GM12878 (cell line): ENCODE measurements at regions not wholly inside any gene's neighbourhood (a gene's known extent, or its start where the extent isn't known, plus 50 kb on each side); places are given as distances from the start of the nearest gene placed in this dataset.

Experiments used
- ATAC-seq: fragments of 200-7000 bp; cut with Tn5 transposase; 3 replicates; pipeline ENCODE4 v1.9.1; 2020; ENCODE audit warnings: mild to moderate bottlenecking, moderate library complexity
- BruUV-seq: library from RNA; stranded (reverse); fragments of 400-500 nt; replicated peaks from 2 replicates; lab custom pipeline; 2021; lab: Mats Ljungman, UMichigan
- CTCF ChIA-PET: fragments of 300-600 bp; sonication (Branson Sonifier 250); formaldehyde crosslinking; extraction: SDS; loops from one replicate; lab custom pipeline; 2021; ENCODE audit warnings: inconsistent platforms; lab: Yijun Ruan, JAX
- POLR2A ChIA-PET: fragments of 350-600 bp; formaldehyde crosslinking; extraction: SDS; loops from one replicate; lab custom pipeline; 2021; ENCODE audit warnings: inconsistent platforms; lab: Charles Lee
- RAD21 ChIA-PET: fragments of 300-600 bp; sonication (Branson Sonifier 250); formaldehyde crosslinking; loops from one replicate; lab custom pipeline; 2023; ENCODE audit warnings: antibody characterized with exemption; ENCODE audit not compliant: unreplicated experiment; lab: Charles Lee
- SMC1A ChIA-PET: fragments of 300-600 bp; sonication (Branson Sonifier 250); formaldehyde crosslinking; loops from one replicate; lab custom pipeline; 2023; ENCODE audit not compliant: unreplicated experiment, uncharacterized antibody; lab: Charles Lee
- DNase-seq: peaks from one replicate; pipeline ENCODE4 v3.0.0-alpha.2; 2011; ENCODE audit warnings: low read depth, low spot score
- FAIRE-seq: peaks from 3 replicates; lab custom pipeline; 2011; peaks lifted over from hg19 to GRCh38; lab: Jason Lieb, UNC
- H2AFZ ChIP-seq: 2 replicates; pipeline ENCODE4 v1.6.0; 2011; ENCODE audit warnings: low read depth, low read length, control low read depth; ENCODE audit not compliant: control insufficient read depth
- H3K27ac ChIP-seq: 2 replicates; pipeline ENCODE4 v1.5.1; 2011; ENCODE audit warnings: control low read depth; ENCODE audit not compliant: control insufficient read depth, insufficient read depth
- H3K27me3 ChIP-seq, 2 experiments: replicated peaks in 1 of 2; 2 replicates each; pipeline versions ENCODE4 v1.6.0 to v1.6.1; 2011; ENCODE audit warnings: low read length in 1 of 2; ENCODE audit not compliant: control insufficient read depth in 2 of 2, insufficient read depth in 2 of 2
- H3K36me3 ChIP-seq, 2 experiments: 2 replicates each; pipeline ENCODE4 v1.5.1; 2011; ENCODE audit warnings: low read length in 1 of 2; ENCODE audit not compliant: control insufficient read depth in 2 of 2, insufficient read depth in 2 of 2
- H3K4me1 ChIP-seq: 2 replicates; pipeline ENCODE4 v1.6.1; 2011; ENCODE audit warnings: mild to moderate bottlenecking, low read length, moderate library complexity, mixed read lengths; ENCODE audit not compliant: control insufficient read depth, insufficient read depth
- H3K4me2 ChIP-seq: 2 replicates; pipeline ENCODE4 v1.6.0; 2011; ENCODE audit warnings: control low read depth; ENCODE audit not compliant: control insufficient read depth, insufficient read depth
- H3K4me3 ChIP-seq: fragments of 200-600 bp; sonication (generic); 2 replicates; pipeline ENCODE4 v1.5.1; 2016
- H3K79me2 ChIP-seq: 2 replicates; pipeline ENCODE4 v1.6.0; 2011; ENCODE audit warnings: low read length; ENCODE audit not compliant: control insufficient read depth, insufficient read depth
- H3K9ac ChIP-seq: 2 replicates; pipeline ENCODE4 v1.8.0; 2011; ENCODE audit warnings: low read length, control low read depth, mixed read lengths; ENCODE audit not compliant: control insufficient read depth, insufficient read depth
- H3K9me3 ChIP-seq: replicated peaks from 3 replicates; pipeline ENCODE4 v1.5.1; 2011; ENCODE audit warnings: mild to moderate bottlenecking, low read length; ENCODE audit not compliant: control insufficient read depth, insufficient read depth
- H4K20me1 ChIP-seq: 2 replicates; pipeline ENCODE4 v1.6.0; 2011; ENCODE audit not compliant: control insufficient read depth, insufficient read depth
- ATF7 ChIP-seq: fragments of 450-650 bp; IDR thresholded peaks from 2 replicates; pipeline ENCODE4 v1.6.1; 2016; ENCODE audit warnings: low read depth, mild to moderate bottlenecking
- BCL11A ChIP-seq: IDR thresholded peaks from 2 replicates; pipeline ENCODE4 v1.6.1; 2011; ENCODE audit warnings: low read depth, low read length
- CHD1 ChIP-seq: IDR thresholded peaks from 2 replicates; pipeline ENCODE4 v1.6.1; 2012; ENCODE audit warnings: low read depth, low read length, improper control_type of control experiment
- FOXM1 ChIP-seq: IDR thresholded peaks from 2 replicates; pipeline ENCODE4 v1.6.1; 2012; ENCODE audit warnings: low read depth, mild to moderate bottlenecking, inconsistent platforms, low read length, moderate library complexity
- HDGF ChIP-seq: fragments of 450-650 bp; IDR thresholded peaks from 2 replicates; pipeline ENCODE4 v1.6.1; 2016; ENCODE audit warnings: antibody characterized with exemption
- MYB ChIP-seq: fragments of 150-350 bp; IDR thresholded peaks from 2 replicates; pipeline ENCODE4 v1.6.1; 2014; ENCODE audit warnings: mild to moderate bottlenecking, low read depth, low read length, borderline replicate concordance
- NR2C1 ChIP-seq: fragments of 450-650 bp; IDR thresholded peaks from 2 replicates; pipeline ENCODE4 v1.6.1; 2017; ENCODE audit warnings: antibody characterized with exemption, mild to moderate bottlenecking, moderate library complexity
- NRF1 ChIP-seq: conservative IDR thresholded peaks from 2 replicates; pipeline ENCODE4 v1.6.1; 2011; ENCODE audit warnings: mild to moderate bottlenecking, low read depth, low read length, improper control_type of control experiment
- RELA ChIP-seq: fragments of 450-650 bp; IDR thresholded peaks from 2 replicates; pipeline ENCODE4 v1.8.0; 2014; ENCODE audit warnings: borderline replicate concordance; ENCODE audit not compliant: partially characterized antibody
- SREBF1 ChIP-seq: IDR thresholded peaks from 2 replicates; pipeline ENCODE4 v1.6.1; 2012; ENCODE audit warnings: mild to moderate bottlenecking, low read length
- YY1 ChIP-seq: IDR thresholded peaks from 2 replicates; pipeline ENCODE4 v1.6.1; 2011; ENCODE audit warnings: low read depth, mild to moderate bottlenecking, low read length
- ZNF207 ChIP-seq: fragments of 450-650 bp; IDR thresholded peaks from 2 replicates; pipeline ENCODE4 v1.6.1; 2014; ENCODE audit warnings: antibody characterized with exemption, mild to moderate bottlenecking, borderline replicate concordance
- ZNF217 ChIP-seq: fragments of 450-650 bp; IDR thresholded peaks from 2 replicates; pipeline ENCODE4 v1.6.1; 2017; ENCODE audit warnings: antibody characterized with exemption, mild to moderate bottlenecking
- ZNF274 ChIP-seq: IDR thresholded peaks from one replicate; pipeline ENCODE4 v1.8.0; 2011; ENCODE audit not compliant: insufficient read length, insufficient read depth
- WGBS: methylation state at CpG from one replicate; pipeline ENCODE4 v1.1.6; 2016; ENCODE audit warnings: low lambda C conversion rate; ENCODE audit not compliant: insufficient replicate concordance, insufficient coverage; ENCODE audit errors: missing lambda C conversion rate; 5-methylcytosine and 5-hydroxymethylcytosine counted together
- in situ Hi-C: fragments of 300-500 bp; cut with MboI; formaldehyde crosslinking; loops from 9 replicates; pipeline ENCODE4 v1.14.3; 2018; ENCODE audit warnings: mixed read lengths
- intact Hi-C: fragments of 100-400 bp; cut with micrococcal nuclease; formaldehyde crosslinking; loops from one replicate; pipeline ENCODE4 v1.14.2; 2022; ENCODE audit not compliant: unreplicated experiment
- TF ChIP-seq, protein P1 (sequence below): fragments of 450-650 bp; formaldehyde crosslinking; IDR thresholded peaks from 2 replicates; pipeline ENCODE4 v1.5.0; 2022; ENCODE audit warnings: mild to moderate bottlenecking, missing genetic modification characterization
- TF ChIP-seq, protein P2 (sequence below): fragments of 450-650 bp; IDR thresholded peaks from 2 replicates; pipeline ENCODE4 v1.6.1; 2017; ENCODE audit warnings: borderline replicate concordance
- TF ChIP-seq, protein P3 (sequence below): fragments of 450-650 bp; IDR thresholded peaks from 2 replicates; pipeline ENCODE4 v1.6.1; 2017; ENCODE audit warnings: low read depth, mild to moderate bottlenecking, moderate library complexity

DNA sequence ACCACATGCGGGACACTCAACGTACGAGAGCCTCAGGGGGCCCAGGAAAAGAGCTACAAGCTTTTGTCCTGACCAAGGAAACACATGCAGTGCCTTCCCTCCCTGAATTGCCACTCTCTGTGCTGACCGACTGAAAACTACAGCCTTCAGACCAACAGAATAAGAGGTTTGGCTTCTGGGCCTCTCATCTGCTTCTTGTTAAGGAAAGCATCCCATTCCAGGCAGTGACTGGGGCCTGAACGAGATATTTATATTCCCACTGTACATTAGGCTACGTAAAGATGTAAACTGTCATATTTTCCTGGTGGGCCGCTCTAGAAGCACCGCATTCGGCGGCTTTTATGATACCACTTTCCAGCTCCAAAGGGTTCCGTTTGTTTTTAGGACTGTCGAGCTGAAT, 208.9 kb upstream of the TPM1 start (continued):
- TF ChIP-seq, protein P1, sequence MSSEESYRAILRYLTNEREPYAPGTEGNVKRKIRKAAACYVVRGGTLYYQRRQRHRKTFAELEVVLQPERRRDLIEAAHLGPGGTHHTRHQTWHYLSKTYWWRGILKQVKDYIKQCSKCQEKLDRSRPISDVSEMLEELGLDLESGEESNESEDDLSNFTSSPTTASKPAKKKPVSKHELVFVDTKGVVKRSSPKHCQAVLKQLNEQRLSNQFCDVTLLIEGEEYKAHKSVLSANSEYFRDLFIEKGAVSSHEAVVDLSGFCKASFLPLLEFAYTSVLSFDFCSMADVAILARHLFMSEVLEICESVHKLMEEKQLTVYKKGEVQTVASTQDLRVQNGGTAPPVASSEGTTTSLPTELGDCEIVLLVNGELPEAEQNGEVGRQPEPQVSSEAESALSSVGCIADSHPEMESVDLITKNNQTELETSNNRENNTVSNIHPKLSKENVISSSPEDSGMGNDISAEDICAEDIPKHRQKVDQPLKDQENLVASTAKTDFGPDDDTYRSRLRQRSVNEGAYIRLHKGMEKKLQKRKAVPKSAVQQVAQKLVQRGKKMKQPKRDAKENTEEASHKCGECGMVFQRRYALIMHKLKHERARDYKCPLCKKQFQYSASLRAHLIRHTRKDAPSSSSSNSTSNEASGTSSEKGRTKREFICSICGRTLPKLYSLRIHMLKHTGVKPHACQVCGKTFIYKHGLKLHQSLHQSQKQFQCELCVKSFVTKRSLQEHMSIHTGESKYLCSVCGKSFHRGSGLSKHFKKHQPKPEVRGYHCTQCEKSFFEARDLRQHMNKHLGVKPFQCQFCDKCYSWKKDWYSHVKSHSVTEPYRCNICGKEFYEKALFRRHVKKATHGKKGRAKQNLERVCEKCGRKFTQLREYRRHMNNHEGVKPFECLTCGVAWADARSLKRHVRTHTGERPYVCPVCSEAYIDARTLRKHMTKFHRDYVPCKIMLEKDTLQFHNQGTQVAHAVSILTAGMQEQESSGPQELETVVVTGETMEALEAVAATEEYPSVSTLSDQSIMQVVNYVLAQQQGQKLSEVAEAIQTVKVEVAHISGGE (CRISPR knock-in tag): no peak

DNA sequence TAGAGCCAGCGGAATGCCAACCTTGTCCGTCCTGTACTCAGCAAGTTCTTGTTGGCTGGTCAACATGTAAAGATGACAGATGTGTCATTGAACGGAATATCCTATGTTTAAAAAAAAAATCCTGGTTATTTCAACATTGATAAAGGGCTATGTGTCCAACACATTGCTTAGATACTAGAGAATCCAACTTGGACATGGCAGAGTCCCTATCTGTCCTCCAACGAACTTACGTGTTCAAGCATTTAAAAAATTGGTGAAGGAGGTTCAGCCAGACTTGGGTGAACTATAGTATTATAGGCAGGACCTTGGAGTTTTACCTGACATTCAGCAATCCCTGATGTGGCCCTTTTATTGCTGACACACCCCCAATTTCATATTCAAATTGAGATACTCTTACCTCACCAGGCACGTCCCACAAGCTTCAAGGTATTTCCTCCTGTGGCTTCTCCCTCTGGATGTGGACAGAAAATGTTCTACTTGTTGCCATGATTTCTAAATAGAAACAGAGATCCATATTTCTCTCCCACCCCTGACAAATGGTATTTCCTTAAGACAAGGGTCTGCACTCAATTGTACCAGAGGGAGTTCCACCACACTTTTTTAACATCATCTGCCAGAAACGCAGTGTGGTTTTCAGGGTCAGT, 207.7 kb upstream of the TPM1 start:
- FAIRE-seq (no peak), DNase-seq (no peak), ATAC-seq (no peak)
- Histone ChIP-seq H3K4me1 (no peaks in the 10 kb centered on the region), H4K20me1 (no peaks in the 10 kb centered on the region), H3K9me3 (no peaks in the 10 kb centered on the region), H3K4me2 (no peak overlapping the region), H3K79me2 (no peaks in the 10 kb centered on the region), H2AFZ (no peak overlapping the region), H3K4me3 (no peak overlapping the region), H3K27me3 (no peaks in the 10 kb centered on the region), H3K27ac (no peak overlapping the region), H3K36me3 (no peaks in the 10 kb centered on the region), H3K9ac (no peak overlapping the region)
- intact Hi-C loops (no loop called here), in situ Hi-C loops (loop anchor here (5.0 kb wide), 1 partner anchor 53 kb away; no protein-coding TSS in a partner anchor)
- ChIA-PET RAD21 (no interaction called here), SMC1A (interaction anchor here (1.1 kb wide), 1 partner anchor 29 kb away, joined by 3 read pairs; no protein-coding TSS in a partner anchor), POLR2A (no interaction called here), CTCF (no interaction called here)
- BruUV-seq: no TSS peak
- WGBS: 66% methylated on average over 7 of the region's 7 CpGs
- TF ChIP-seq ATF7 (no peak), HDGF (no peak), YY1 (no peak), NRF1 (no peak), ZNF207 (no peak), NR2C1 (no peak), FOXM1 (no peak), BCL11A (no peak), ZNF217 (no peak), SREBF1 (no peak), CHD1 (no peak), MYB (no peak), RELA (no peak), ZNF274 (no peak)
- TF ChIP-seq, protein P2, sequence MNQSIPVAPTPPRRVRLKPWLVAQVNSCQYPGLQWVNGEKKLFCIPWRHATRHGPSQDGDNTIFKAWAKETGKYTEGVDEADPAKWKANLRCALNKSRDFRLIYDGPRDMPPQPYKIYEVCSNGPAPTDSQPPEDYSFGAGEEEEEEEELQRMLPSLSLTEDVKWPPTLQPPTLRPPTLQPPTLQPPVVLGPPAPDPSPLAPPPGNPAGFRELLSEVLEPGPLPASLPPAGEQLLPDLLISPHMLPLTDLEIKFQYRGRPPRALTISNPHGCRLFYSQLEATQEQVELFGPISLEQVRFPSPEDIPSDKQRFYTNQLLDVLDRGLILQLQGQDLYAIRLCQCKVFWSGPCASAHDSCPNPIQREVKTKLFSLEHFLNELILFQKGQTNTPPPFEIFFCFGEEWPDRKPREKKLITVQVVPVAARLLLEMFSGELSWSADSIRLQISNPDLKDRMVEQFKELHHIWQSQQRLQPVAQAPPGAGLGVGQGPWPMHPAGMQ: no peak
- TF ChIP-seq, protein P3, sequence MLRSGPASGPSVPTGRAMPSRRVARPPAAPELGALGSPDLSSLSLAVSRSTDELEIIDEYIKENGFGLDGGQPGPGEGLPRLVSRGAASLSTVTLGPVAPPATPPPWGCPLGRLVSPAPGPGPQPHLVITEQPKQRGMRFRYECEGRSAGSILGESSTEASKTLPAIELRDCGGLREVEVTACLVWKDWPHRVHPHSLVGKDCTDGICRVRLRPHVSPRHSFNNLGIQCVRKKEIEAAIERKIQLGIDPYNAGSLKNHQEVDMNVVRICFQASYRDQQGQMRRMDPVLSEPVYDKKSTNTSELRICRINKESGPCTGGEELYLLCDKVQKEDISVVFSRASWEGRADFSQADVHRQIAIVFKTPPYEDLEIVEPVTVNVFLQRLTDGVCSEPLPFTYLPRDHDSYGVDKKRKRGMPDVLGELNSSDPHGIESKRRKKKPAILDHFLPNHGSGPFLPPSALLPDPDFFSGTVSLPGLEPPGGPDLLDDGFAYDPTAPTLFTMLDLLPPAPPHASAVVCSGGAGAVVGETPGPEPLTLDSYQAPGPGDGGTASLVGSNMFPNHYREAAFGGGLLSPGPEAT: no peak
